ENCODE measurements at regions not wholly inside any gene's neighbourhood (a gene's known extent, or its start where the extent isn't known, plus 50 kb on each side); places are given as distances from the start of the nearest gene placed in this dataset.

- TF ChIP-seq CTCF (IDR thresholded peaks at IDR 0.05): no peak
- Mint-ChIP-seq H3K4me1 (ENCODE audit: low read depth) (no peaks in the 10 kb centered on the region), H3K9me3 (peaks cover 76% of the 10 kb centered on the region), H3K4me3 (no peak overlapping the region), H3K36me3 (ENCODE audit: low read depth) (peaks cover 5% of the 10 kb centered on the region; the same call in 1 of the 2 replicates), H3K27ac (no peak overlapping the region), H3K27me3 (ENCODE audit: insufficient read depth) (no peaks in the 10 kb centered on the region)
- no peak for DNase-seq
These were observed 351.7 kb upstream of the DCC start for GRCh38 chr18:51988277-51988676.

GRCh38 chr18:51997129-51997528 is 342.9 kb upstream of the DCC start:
- H3K36me3 Mint-ChIP-seq (ENCODE audit: low read depth): peaks cover 5% of the 10 kb centered on the region; the same call in 1 of the 2 replicates
- TF ChIP-seq CTCF (IDR thresholded peaks at IDR 0.05): no peak
- H3K4me3 Mint-ChIP-seq: no peak overlapping the region
- H3K9me3 Mint-ChIP-seq: peaks cover 41% of the 10 kb centered on the region
- no peaks in the 10 kb centered on the region for H3K27me3 Mint-ChIP-seq (ENCODE audit: insufficient read depth)
- no peaks in the 10 kb centered on the region for H3K4me1 Mint-ChIP-seq (ENCODE audit: low read depth)
- no peak overlapping the region for H3K27ac Mint-ChIP-seq
- DNase-seq: no peak

GRCh38 chr18:51998066-51998465 is 341.9 kb upstream of the DCC start:
- H3K4me3 Mint-ChIP-seq: no peak overlapping the region
- H3K4me1 Mint-ChIP-seq (ENCODE audit: low read depth): no peaks in the 10 kb centered on the region
- no peaks in the 10 kb centered on the region for H3K27me3 Mint-ChIP-seq (ENCODE audit: insufficient read depth)
- DNase-seq: no peak
- TF ChIP-seq CTCF (IDR thresholded peaks at IDR 0.05): no peak
- no peaks in the 10 kb centered on the region for H3K36me3 Mint-ChIP-seq (ENCODE audit: low read depth)
- H3K9me3 Mint-ChIP-seq: peaks cover 41% of the 10 kb centered on the region
- H3K27ac Mint-ChIP-seq: no peak overlapping the region

- Mint-ChIP-seq H3K36me3 (ENCODE audit: low read depth) (no peaks in the 10 kb centered on the region), H3K4me3 (no peak overlapping the region), H3K27ac (no peak overlapping the region), H3K27me3 (ENCODE audit: insufficient read depth) (no peaks in the 10 kb centered on the region), H3K9me3 (peaks cover 39% of the 10 kb centered on the region), H3K4me1 (ENCODE audit: low read depth) (no peaks in the 10 kb centered on the region)
- no peak for DNase-seq
- TF ChIP-seq CTCF (IDR thresholded peaks at IDR 0.05): no peak
These were observed 341.3 kb upstream of the DCC start for GRCh38 chr18:51998711-51999110.

GRCh38 chr18:51999351-51999750 is 340.6 kb upstream of the DCC start:
- Mint-ChIP-seq H3K27ac (no peak overlapping the region), H3K27me3 (ENCODE audit: insufficient read depth) (no peaks in the 10 kb centered on the region), H3K36me3 (ENCODE audit: low read depth) (no peaks in the 10 kb centered on the region), H3K4me3 (no peak overlapping the region), H3K9me3 (peaks cover 36% of the 10 kb centered on the region), H3K4me1 (ENCODE audit: low read depth) (no peaks in the 10 kb centered on the region)
- no peak for TF ChIP-seq CTCF (IDR thresholded peaks at IDR 0.05)
- no peak for DNase-seq

- H3K27ac Mint-ChIP-seq: no peak overlapping the region
- H3K4me3 Mint-ChIP-seq: no peak overlapping the region
These were observed 339.6 kb upstream of the DCC start for GRCh38 chr18:52000435-52000834.

More at GRCh38 chr18:52000435-52000834, 339.6 kb upstream of the DCC start:
- Mint-ChIP-seq H3K4me1 (ENCODE audit: low read depth) (no peaks in the 10 kb centered on the region), H3K9me3 (peaks cover 33% of the 10 kb centered on the region), H3K27me3 (ENCODE audit: insufficient read depth) (no peaks in the 10 kb centered on the region), H3K36me3 (ENCODE audit: low read depth) (no peaks in the 10 kb centered on the region)
- TF ChIP-seq CTCF (IDR thresholded peaks at IDR 0.05): no peak
- no peak for DNase-seq

Measured in HFFc6 (cell line).